Skin of body (tissue), 1 donor: ENCODE measurements at regions not wholly inside any gene's neighbourhood (a gene's known extent, or its start where the extent isn't known, plus 50 kb on each side); places are given as distances from the start of the nearest gene placed in this dataset.

Experiments used
- DNase-seq: peaks from one replicate; lab custom pipeline; 2025; lab: John Stamatoyannopoulos, UW

GRCh38 chr16:26649381-26650045 lies 417.2 kb upstream of the C16orf82 start:
- DNase-seq: no peak

- DNase-seq: no peak
These were observed 415.3 kb upstream of the C16orf82 start for GRCh38 chr16:26651464-26651863.

DNA sequence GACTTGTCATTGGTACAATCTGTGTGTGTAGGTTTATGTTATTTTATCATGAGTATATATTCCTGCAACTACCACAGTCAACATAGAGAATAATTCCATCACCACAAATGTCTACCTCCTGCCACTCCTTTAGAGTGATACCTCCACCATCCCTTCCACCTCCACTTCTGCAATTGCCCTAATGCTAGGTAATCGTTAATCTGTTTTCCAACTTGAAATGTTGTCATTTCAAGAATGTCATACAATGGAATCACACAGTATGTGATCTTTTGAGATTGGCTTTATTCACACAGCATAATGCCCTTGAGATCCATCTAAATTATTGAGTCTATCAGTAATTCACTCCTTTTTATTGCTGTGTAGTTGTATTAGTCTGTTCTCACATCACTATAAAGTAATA lies 414.8 kb upstream of the C16orf82 start:
- DNase-seq: no peak

GRCh38 chr16:26658486-26658885 lies 408.2 kb upstream of the C16orf82 start:
- no peak for DNase-seq

GRCh38 chr16:26658915-26659314 lies 407.8 kb upstream of the C16orf82 start:
- DNase-seq: no peak

- no peak for DNase-seq
These were observed 402.6 kb upstream of the C16orf82 start for GRCh38 chr16:26664086-26664485.

- DNase-seq: no peak
These were observed 401.4 kb upstream of the C16orf82 start for GRCh38 chr16:26665166-26665939.

DNA sequence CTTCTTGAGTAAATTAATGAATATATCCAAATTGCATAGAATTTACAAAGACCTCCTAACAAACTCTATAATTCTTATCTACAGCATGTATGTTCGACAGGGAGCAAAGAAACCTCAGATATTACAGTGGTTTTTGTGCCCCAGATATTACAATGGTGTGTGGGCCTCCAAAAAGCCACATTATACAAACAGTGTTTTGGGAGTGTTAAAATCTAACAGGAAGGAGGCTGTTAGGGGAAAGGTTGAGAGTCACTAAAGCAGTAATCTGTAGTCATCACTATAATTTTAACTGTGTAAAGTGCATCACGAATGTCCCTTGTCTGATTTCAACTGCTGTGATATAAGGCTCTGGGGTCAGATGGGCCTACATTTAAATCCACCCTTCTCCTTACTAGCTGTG lies 400.2 kb upstream of the C16orf82 start:
- no peak for DNase-seq

DNA sequence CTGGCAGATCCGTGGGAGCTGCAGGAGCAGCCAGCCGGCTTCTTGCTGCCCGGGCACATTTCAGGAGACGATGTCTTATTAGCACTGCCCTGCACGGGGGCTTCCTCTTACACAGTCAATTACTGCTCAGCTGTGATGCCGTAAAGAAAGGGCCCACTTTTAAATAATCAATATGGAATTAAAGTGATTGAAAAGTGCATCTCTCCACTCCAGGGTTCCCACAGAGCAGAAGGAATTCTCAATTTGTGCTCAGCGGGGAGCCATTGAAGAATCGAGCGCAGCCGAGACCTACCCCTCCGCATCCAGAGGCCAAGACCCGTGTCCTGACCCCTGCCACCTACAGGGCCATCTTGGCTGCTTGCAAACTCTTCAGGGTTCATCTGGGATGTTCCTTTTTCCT lies 399.4 kb upstream of the C16orf82 start:
- DNase-seq: no peak

- peak; percentile 7 for DNase-seq
These were observed 398.7 kb upstream of the C16orf82 start for GRCh38 chr16:26668026-26668425.

- no peak for DNase-seq
These were observed 394.5 kb upstream of the C16orf82 start for GRCh38 chr16:26672206-26672605.

GRCh38 chr16:26673011-26673410 lies 393.7 kb upstream of the C16orf82 start:
- DNase-seq: no peak

DNA sequence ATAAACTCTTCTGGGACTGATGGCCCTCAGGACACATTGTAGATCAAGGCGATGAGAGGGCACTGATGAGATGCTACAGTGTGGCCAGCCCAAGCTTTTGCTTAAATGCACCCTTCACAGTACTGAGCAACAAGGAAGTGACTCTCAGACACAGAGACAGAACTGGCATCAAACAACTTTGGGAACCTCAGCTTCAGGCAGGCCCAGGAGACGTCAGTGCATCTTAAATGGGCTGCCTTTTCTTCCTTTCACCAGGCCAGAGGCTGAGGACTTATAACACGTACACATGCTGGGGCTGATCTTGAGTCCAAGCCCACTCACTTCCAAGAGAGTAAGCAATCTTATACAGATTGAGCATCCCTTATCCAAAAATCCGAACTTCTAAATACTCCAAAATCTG lies 386.1 kb upstream of the C16orf82 start:
- no peak for DNase-seq

- no peak for DNase-seq
These were observed 378.6 kb upstream of the C16orf82 start for GRCh38 chr16:26688105-26688504.

GRCh38 chr16:26688699-26689098 lies 378.0 kb upstream of the C16orf82 start:
- no peak for DNase-seq

DNA sequence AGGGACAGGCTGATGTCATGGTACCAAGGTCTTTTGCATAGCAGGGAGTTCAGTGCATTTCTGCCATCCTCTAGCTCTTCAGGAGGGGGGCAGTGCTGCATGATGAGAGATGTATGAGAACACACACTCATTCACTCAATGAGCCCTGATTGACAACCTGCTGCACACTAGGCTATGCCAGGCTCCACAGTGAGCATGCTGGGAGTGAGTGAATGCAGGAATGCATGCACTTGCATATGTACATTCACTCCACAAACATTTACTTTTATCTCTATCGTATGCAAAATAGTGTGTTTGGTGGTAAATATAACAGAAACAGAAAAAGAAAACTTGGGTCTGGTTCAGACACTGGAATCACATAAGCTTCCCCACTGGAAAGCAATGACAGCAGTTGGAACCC lies 374.1 kb upstream of the C16orf82 start:
- DNase-seq: no peak

GRCh38 chr16:26697807-26698206 lies 368.9 kb upstream of the C16orf82 start:
- no peak for DNase-seq

DNA sequence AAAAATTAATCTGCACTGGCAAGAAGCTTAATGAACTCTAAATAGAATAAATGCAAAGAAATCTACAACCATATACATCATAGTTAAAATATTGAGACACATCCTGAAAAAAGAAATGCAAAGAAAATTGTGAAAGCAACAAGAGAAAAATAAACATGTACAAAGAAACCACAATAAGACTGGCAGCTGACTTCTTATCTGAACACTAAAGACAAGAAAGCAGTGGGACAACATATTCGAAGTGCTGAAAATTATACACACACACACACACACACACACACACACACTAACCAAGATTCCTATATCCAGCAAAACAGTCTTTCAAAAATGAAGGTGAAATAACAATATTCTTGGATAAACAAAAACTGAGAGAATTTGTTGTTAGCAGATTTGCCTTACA lies 366.5 kb upstream of the C16orf82 start:
- no peak for DNase-seq

DNA sequence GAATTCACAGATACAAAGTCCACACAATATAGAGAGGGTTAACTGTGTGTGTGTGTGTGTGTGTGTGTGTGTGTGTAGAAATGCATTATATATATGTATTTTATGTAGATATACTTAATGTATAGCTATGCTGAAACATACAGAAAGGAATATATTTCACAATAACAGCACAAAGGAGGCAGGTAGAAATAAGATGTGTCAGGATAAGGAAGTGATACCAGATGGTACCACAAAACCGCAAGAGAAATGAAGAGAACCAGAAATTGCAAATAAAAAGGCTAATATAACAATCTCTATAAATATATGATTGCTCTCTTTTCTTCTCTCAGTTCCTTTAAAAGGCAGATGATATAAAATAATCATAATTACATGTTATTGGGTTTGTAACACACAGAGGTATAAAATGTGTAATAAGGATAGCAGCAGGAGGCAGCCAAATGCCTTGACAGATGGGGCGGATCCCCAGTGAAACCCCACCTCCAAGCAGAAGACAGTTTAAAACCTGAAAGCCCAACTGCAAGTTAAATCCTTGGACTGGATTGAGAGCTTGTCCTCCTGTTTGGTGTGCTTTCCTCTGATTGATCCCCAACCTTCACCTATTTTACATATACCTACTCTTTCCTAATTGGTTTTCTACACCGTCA lies 365.4 kb upstream of the C16orf82 start:
- no peak for DNase-seq

GRCh38 chr16:26705346-26705745 lies 361.4 kb upstream of the C16orf82 start:
- DNase-seq: no peak

GRCh38 chr16:26708428-26708827 lies 358.3 kb upstream of the C16orf82 start:
- no peak for DNase-seq

DNA sequence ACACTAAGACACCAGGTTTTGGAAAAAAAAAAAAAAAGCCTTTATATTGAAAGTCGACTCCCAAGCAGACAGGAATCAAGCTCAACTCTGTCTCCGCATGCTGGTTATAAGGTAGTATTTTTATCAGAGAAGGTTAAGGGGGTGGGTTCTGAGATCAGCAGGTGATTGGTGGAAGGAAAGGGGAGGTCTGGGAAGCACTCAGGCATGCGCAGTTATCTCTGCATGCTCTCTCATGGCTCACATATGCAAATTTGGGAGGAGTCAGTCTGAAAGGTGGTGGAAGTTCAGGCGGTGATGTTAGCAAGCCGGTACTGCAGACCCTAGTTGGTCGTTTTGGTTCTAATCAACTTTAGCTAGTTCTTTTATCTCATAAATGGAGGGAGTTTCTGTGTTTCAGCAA lies 357.6 kb upstream of the C16orf82 start:
- DNase-seq: no peak

DNA sequence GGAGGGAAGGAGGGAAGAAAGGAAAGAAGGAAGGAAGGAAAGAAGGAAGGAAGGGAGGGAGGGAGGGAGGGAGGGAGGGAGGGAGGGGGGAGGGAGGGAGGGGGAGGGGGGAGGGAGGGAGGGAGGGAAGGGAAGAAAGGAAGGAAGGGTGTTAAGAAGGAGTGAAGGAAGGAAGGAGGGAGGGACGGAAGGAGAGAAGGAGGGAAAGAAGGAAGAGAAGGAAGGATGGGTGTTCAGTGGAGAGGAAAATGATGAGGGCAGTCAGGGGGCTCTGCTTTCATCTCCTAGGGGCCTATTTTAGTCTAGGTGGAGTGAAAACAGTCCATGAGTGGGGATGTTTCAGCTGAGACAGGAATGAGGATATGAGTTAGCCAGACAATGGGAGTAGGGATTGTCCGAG lies 357.0 kb upstream of the C16orf82 start:
- DNase-seq: no peak
